IPS-NIHi7 (cell line): ENCODE measurements at regions not wholly inside any gene's neighbourhood (a gene's known extent, or its start where the extent isn't known, plus 50 kb on each side); places are given as distances from the start of the nearest gene placed in this dataset.
"Not testable (repeated sequence)": the region's sequence is repeated elsewhere in the genome, so short reads cannot be mapped to it uniquely, and the experiment has no call there.

Experiments used
- DNase-seq: peaks from one replicate; pipeline ENCODE4 v3.0.0; 2012; ENCODE audit warnings: mixed read lengths; ENCODE audit errors: extremely low spot score

- DNase-seq = no peak
These were observed 247.7 kb upstream of the RFX3 start for GRCh38 chr9:3773362-3774060.

DNA sequence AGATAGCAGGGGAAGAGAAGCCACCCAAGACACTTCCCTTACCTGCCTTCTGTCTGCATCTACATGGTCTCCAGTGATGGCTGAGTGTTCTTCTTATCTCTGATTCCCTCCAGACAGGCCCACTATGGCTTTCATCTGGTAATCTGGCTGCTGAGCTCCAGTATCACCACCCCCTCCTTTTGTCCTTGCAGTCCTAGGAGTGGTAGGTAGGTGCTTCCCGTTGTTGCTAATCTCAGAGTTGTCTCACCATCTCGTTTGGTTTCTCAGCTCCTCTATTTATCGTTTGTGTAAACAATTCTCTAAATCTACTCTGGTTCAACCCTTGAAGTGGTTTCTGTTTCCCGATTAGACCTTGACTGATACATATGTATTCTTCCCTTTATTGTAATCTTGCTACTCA is 243.8 kb upstream of the RFX3 start:
- DNase-seq = no peak

- no peak for DNase-seq
These were observed 243.1 kb upstream of the RFX3 start for GRCh38 chr9:3768712-3769457.

DNA sequence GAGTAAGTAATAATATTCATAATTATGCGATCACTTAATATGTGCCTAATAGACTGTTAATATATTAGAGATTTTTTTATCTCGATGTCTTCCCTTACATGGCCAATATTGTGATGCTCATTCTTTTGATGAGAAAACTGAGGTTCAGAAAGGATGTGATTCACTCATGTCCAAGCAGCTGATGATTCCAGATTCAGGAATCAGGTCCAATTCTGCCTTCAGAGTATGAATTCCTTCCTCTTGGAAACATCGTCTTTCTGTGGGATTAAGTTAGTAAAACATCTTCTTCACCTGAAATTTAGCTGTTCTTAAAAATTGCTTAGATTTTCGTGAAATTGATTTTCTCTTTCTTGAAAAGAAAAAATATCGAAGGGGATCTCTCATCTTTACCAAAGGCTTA is 242.5 kb upstream of the RFX3 start:
- DNase-seq = no peak

DNA sequence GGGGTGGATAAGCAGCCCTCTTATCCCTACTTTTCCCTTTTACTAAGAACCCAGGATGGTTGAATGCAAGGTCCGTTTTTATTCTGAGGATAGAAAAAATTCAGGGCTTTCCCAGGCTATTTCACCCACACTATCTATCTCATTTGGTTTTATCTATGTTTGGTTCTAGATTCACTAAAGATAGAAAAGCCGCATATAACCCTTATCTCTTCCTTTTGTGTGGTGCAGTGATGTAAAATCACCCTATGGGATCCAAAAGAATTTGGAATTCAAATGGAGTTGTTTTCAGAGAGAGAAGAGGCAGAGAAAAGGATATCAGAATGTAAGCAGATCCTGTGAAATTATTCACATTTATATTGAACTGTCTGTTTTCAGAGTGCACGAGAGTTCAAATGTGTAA is 236.3 kb upstream of the RFX3 start:
- no peak for DNase-seq

- DNase-seq = no peak
These were observed 234.2 kb upstream of the RFX3 start for GRCh38 chr9:3760031-3760430.

GRCh38 chr9:3758816-3759576 is 233.2 kb upstream of the RFX3 start:
- DNase-seq = no peak

DNA sequence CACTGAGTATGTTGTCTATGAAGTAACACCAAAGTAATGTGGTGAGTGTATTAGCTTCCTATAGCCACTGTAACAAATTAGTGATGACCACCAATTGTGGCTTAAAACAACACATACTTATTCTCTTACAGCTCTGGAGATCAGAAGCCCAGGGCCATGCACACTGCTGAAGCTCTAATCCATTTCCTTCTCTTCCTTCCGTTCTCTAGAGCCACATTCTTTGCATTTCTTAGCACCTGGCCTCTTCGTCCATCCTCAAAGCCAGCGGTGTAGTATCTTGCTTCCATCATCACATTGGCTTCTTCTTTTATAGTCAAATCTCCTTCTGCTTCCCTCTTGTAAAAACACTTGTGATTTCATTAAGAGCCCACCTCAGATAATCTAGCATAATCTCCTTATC is 230.3 kb upstream of the RFX3 start:
- DNase-seq = no peak

DNA sequence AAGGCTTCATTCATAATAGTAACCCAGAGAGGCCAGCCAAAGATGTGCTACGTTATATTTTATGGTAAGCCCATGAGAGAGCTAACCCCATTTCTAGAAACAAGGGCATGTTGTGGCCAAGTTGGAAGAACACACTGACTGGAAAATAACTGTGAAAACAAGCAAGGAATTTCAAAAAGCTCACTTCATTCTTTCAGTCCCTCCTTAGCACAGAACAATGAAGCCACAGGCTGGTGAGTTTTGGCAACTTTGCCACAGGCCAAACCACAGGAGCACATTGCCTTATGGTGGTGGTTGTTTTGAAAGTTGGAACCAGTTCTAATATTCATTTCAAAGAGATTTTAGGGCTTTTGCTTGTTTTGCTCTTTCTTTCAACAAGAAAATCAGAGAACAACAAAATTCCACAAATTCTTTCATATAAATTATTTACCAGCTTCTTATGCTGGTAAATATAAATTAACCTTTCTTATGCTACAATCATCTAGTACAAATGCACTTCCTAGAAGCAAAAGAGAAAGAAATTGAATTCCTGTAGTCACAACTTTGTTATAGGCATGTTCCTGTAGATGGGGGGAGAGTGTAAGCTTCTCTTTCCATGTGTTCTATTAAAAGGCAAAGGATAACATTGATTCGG is 225.4 kb upstream of the RFX3 start:
- no peak for DNase-seq

- DNase-seq = no peak
These were observed 224.5 kb upstream of the RFX3 start for GRCh38 chr9:3750321-3750720.

DNA sequence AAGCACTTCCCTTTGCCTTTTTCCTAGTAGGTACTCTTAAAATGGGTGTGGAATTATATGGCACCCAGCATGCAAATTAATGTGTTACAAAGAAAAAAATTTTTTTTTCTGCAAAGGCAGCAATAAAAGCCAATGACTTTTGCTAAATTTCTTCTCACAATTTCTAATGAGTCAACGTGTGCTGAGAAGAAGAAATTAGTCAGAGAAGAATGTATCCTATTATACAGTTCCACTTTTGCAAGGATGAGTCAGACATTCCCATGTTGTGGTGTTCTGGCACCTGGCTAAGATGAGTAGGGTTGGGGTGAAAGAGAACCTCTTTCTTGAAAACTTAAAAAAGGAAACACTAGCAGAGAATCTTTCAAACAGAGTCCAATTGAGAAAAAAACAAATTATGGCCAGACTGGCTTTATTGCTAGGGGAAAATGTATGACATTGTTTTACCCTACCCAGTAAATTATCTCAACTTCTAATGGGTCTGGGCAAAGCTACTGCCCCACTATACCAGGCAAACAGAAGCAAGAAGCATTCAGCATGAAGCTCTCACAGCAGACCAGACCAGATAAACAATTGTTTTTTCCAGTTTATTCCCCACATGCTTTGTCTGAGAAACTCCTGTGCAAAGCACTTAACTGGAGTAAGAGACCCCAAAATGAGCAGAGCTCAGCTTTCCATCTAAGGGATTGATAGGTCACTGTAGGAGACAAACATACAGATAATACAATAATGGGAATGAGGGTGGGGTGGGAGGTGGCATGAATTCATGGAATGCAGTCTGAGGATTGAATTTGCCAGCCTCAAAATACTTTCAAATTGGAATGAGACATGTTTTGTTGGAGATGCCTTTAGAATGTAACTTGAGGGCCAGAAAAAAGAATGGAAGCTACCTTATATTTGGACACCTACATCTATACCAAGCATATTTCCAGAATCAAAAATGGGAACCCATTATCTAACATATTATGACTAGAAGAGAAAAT is 220.8 kb upstream of the RFX3 start:
- DNase-seq = no peak

- no peak for DNase-seq
These were observed 218.2 kb upstream of the RFX3 start for GRCh38 chr9:3743901-3744413.

DNA sequence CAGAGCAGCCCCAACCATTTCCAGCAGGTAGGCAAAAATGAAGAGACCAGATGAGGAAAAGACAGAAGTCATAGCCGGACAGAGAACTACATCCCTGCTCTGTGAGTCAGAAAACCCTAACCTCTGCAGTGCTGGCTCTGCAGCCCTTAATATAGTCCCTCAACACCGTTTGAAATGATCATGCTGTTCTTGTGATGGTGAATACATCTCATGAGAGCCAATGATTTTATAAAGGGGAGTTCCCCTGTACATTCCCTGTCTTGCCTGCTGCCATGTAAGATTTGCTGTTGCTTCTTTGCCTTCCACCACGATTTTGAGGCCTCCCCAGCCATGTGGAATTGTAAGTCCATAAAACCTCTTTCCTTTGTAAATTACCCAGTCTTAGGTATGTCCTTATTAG is 216.8 kb upstream of the RFX3 start:
- no peak for DNase-seq

DNA sequence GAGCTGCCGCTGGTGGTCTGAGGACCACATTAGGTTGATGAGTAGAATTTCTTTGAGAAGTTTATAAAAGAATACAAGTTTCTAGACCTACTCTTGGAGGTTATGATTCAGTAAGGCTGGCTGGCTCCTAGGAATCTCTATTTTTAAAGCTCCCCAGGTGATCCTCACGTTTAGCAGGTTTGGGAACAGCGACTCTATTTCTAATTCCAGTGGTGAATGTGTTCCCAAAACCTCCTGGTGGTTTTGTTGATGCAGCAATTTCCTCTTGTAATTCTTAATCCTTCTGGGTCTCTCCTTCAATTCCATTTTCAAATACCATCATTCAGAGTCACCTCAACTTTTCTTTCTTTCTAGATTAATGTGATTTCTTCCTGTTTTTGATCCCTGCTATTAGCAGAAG is 215.9 kb upstream of the RFX3 start:
- no peak for DNase-seq

DNA sequence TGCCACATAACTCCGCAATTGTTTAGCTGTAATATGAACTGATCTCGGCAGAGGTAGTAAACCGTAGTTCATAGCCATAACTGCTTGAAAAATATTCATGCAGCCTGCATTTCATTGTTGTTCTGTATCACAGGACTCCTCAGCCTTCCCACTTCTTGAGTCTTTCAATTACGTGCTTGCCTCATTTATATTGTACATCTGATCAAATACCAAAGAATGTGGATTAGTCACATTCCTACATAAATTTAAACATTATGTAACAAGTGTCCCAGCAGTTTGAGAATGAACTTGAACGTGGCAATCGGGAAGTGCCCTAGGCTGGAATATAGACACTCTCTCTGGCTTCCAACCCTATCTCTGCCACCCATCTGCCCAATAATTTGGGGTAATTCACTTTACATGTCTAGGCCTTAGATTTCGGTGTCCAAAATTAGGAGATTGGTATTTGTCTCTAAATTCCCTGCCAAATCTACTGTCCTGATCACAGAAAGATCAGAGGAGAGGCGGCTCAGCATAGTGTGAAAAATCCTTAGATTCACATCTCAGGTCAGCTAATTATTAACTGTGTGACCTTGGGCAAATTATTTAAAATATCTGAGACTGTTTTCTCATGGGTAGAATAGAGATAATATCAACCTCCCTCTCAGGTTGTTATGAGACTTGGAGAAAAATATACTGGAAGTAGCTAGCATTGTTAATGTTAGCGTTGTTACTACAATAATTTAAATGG is 215.1 kb upstream of the RFX3 start:
- DNase-seq = no peak

DNA sequence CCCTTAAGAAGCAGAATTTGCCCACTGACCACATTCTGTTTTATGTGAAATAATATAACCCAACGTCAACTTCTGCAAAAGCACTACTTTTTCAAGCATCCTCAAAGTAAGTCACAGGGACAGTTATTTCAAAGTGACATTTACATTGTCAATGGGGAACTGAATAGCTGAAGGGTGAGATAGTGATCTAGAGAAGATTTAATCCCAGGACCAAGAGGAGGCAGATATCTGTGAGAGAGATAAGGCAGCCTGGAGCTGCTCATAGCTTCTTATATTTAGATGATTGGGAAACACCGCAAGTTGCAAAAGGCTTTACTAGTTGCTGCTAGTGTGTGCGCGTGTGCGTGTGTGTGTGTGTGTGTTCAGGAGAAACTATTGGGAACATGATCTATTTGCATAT is 210.4 kb upstream of the RFX3 start:
- no peak for DNase-seq

DNA sequence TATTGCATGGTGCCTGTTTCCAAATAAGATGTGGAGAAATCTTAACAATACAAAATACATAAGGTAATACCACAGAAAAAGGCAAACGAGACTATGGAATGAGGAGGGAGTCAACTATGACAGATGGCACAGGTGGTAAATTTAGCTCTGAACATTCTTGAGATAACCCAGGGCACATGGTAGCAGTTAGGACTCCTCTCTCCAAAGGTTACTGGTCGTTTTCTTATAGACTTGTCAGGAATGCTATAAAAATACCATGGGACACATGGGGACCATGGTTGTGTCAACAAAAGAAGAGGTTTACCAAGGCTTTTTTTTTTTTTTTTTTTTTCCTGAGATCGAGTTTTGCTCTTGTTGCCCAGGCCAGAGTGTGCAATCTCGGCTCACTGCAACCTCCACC is 209.4 kb upstream of the RFX3 start:
- no peak for DNase-seq

- DNase-seq = not testable (repeated sequence)
These were observed 207.9 kb upstream of the RFX3 start for GRCh38 chr9:3733527-3734262.

- DNase-seq = no peak
These were observed 207.2 kb upstream of the RFX3 start for GRCh38 chr9:3733039-3733408.
